Ectodermal cell (in vitro differentiated cells): ENCODE measurements at regions not wholly inside any gene's neighbourhood (a gene's known extent, or its start where the extent isn't known, plus 50 kb on each side); places are given as distances from the start of the nearest gene placed in this dataset.

ENCODE experiments used
- H3K27ac ChIP-seq: 2 replicates; pipeline ENCODE4 v1.7.0; 2013; ENCODE audit warnings: mild to moderate bottlenecking, low read depth, low read length; ENCODE audit not compliant: insufficient read depth, poor library complexity, severe bottlenecking
- H3K27me3 ChIP-seq: 2 replicates; pipeline ENCODE4 v1.7.0; 2013; ENCODE audit warnings: mild to moderate bottlenecking, low read length; ENCODE audit not compliant: insufficient read depth, control insufficient read depth, poor library complexity, severe bottlenecking
- H3K36me3 ChIP-seq: one replicate; pipeline ENCODE4 v1.7.0; 2013; ENCODE audit warnings: low read length; ENCODE audit not compliant: control insufficient read depth, insufficient read depth
- H3K4me1 ChIP-seq: one replicate; pipeline ENCODE4 v1.7.0; 2013; ENCODE audit warnings: low read length; ENCODE audit not compliant: control insufficient read depth, insufficient read depth
- H3K4me3 ChIP-seq: 2 replicates; pipeline ENCODE4 v1.7.0; 2013; ENCODE audit warnings: low read depth, low read length, control low read depth; ENCODE audit not compliant: insufficient read depth
- H3K9me3 ChIP-seq: 2 replicates; pipeline ENCODE4 v1.7.0; 2013; ENCODE audit warnings: mild to moderate bottlenecking, low read length, moderate library complexity; ENCODE audit not compliant: control insufficient read depth
- WGBS, 2 experiments: methylation state at CpG; one replicate each; pipeline ENCODE4 v1.1.7; 2013; ENCODE audit warnings: missing lambda C conversion rate in 2 of 2; 5-methylcytosine and 5-hydroxymethylcytosine counted together

- Histone ChIP-seq H3K27me3 (no peaks in the 10 kb centered on the region), H3K9me3 (no peaks in the 10 kb centered on the region), H3K27ac (no peak overlapping the region), H3K4me1 (no peaks in the 10 kb centered on the region), H3K4me3 (no peak overlapping the region), H3K36me3 (no peaks in the 10 kb centered on the region)
- WGBS, 2 experiments = 76 to 79% methylated on average over 1 of the region's 1 CpG
Measured at GRCh38 chr7:153383781-153384180, 624.2 kb downstream of the ACTR3B start.

DNA sequence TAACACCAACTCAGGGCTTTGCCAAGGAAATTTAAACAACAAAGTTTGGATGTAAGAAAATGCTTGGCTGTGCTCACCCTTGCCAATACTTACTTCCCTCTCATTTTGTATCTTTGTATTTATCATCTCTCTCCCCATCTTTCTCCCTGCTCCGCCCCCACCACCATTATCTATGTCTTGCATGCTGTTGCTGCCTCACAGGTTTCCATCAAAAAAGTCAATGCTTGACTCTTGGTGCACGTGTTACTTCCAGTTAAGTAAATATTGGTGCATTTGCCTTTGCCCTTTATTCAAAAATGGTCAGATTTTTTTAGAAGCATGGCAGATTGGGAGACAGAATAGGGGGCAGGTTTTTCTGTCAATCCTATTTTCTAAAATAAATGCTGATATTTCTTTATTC, 626.0 kb downstream of the ACTR3B start:
- Histone ChIP-seq H3K27ac (no peak overlapping the region), H3K36me3 (no peaks in the 10 kb centered on the region), H3K4me3 (no peak overlapping the region), H3K9me3 (no peaks in the 10 kb centered on the region), H3K27me3 (no peaks in the 10 kb centered on the region), H3K4me1 (no peaks in the 10 kb centered on the region)
- WGBS, 2 experiments = 40 to 62% methylated on average over 1 of the region's 2 CpGs

GRCh38 chr7:153386556-153386955, 627.0 kb downstream of the ACTR3B start:
- 62 to 65% methylated on average over 9 to 10 of the region's 10 CpGs for WGBS, 2 experiments
- peaks cover 2% of the 10 kb centered on the region for H3K9me3 ChIP-seq
- H3K4me1 ChIP-seq = no peaks in the 10 kb centered on the region
- no peaks in the 10 kb centered on the region for H3K36me3 ChIP-seq
- H3K27me3 ChIP-seq = no peaks in the 10 kb centered on the region
- H3K4me3 ChIP-seq = no peak overlapping the region
- H3K27ac ChIP-seq = no peak overlapping the region

GRCh38 chr7:153388611-153389010, 629.1 kb downstream of the ACTR3B start:
- H3K4me1 ChIP-seq = no peaks in the 10 kb centered on the region
- peaks cover 4% of the 10 kb centered on the region for H3K9me3 ChIP-seq
- H3K36me3 ChIP-seq = no peaks in the 10 kb centered on the region
- no peak overlapping the region for H3K27ac ChIP-seq
- H3K27me3 ChIP-seq = no peaks in the 10 kb centered on the region
- H3K4me3 ChIP-seq = no peak overlapping the region

DNA sequence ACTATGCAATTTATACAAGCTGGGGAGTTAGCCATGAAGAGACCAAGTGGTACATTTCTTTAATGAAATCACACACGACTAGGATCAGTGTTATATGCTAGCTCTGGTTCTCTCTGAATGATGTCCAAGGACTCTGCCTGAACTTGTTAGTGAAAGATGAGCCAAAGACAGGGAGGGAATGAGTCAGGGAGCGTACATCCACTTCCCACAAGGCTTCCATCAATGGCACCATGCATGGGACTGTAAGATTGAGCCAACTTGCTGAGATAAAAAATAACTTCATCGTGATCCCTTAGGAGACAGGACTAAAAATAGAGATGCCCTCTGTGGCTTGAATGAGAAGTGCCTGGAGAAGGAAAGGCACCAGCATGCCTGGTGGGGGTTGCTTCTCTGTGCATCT, 629.7 kb downstream of the ACTR3B start:
- Histone ChIP-seq H3K9me3 (peaks cover 6% of the 10 kb centered on the region), H3K4me1 (no peaks in the 10 kb centered on the region), H3K36me3 (no peaks in the 10 kb centered on the region), H3K27me3 (no peaks in the 10 kb centered on the region), H3K4me3 (no peak overlapping the region), H3K27ac (no peak overlapping the region)
- WGBS, 2 experiments = 73 to 76% methylated on average over 3 of the region's 3 CpGs

- Histone ChIP-seq H3K4me1 (no peaks in the 10 kb centered on the region), H3K27ac (no peak overlapping the region), H3K9me3 (peaks cover 6% of the 10 kb centered on the region), H3K36me3 (no peaks in the 10 kb centered on the region), H3K4me3 (no peak overlapping the region), H3K27me3 (no peaks in the 10 kb centered on the region)
- 38 to 48% methylated on average over 2 of the region's 2 CpGs for WGBS, 2 experiments
Measured at GRCh38 chr7:153390955-153391354, 631.4 kb downstream of the ACTR3B start.

DNA sequence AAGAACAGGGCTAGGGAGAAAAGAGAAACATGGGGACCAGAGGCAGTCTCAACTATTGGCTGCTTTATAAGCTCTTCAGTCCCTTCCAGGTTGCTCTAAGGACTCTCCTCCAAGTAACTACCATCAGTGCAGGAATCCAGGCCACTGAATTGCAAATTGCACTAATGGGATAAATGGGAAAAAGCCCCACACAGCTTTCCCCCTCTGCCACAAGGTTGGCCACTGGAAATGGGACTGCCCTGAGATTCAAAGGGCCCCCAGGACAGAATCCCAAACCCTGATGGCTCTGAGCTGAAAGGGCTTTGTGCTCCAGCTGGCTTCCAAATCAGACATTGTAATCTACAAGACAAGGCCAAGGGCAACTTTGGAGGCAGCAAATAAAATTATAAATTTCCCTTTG, 633.2 kb downstream of the ACTR3B start:
- Histone ChIP-seq H3K36me3 (no peaks in the 10 kb centered on the region), H3K27me3 (no peaks in the 10 kb centered on the region), H3K27ac (no peak overlapping the region), H3K4me1 (no peaks in the 10 kb centered on the region), H3K4me3 (no peak overlapping the region), H3K9me3 (peaks cover 6% of the 10 kb centered on the region)

GRCh38 chr7:153393666-153394065, 634.1 kb downstream of the ACTR3B start:
- peaks cover 6% of the 10 kb centered on the region for H3K9me3 ChIP-seq
- no peaks in the 10 kb centered on the region for H3K36me3 ChIP-seq
- H3K4me3 ChIP-seq = no peak overlapping the region
- no peaks in the 10 kb centered on the region for H3K4me1 ChIP-seq
- H3K27ac ChIP-seq = no peak overlapping the region
- 90 to 96% methylated on average over 2 to 3 of the region's 3 CpGs for WGBS, 2 experiments
- no peaks in the 10 kb centered on the region for H3K27me3 ChIP-seq

DNA sequence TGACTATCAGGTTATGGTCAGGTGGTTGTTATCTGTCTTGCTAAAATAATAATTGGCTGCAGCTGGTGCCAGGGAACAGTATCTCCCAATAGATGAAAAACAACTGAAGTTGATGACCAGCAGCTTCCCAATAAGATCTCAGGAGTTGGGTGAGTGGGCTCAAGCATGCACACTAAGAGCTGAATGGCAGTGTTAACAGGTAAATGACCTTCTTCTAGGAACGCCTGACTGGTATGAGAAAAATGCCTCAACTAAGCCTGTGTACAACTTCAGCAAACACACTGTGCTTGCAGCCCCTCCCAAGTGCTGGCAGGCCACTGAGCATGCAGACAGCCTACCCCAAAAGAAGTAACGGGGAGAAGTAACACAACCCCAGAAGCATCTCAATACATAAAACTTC, 636.9 kb downstream of the ACTR3B start:
- no peaks in the 10 kb centered on the region for H3K36me3 ChIP-seq
- peaks cover 5% of the 10 kb centered on the region for H3K9me3 ChIP-seq
- WGBS, 2 experiments = 78 to 81% methylated on average over 2 of the region's 2 CpGs
- no peak overlapping the region for H3K27ac ChIP-seq
- no peaks in the 10 kb centered on the region for H3K27me3 ChIP-seq
- H3K4me1 ChIP-seq = no peaks in the 10 kb centered on the region
- no peak overlapping the region for H3K4me3 ChIP-seq

DNA sequence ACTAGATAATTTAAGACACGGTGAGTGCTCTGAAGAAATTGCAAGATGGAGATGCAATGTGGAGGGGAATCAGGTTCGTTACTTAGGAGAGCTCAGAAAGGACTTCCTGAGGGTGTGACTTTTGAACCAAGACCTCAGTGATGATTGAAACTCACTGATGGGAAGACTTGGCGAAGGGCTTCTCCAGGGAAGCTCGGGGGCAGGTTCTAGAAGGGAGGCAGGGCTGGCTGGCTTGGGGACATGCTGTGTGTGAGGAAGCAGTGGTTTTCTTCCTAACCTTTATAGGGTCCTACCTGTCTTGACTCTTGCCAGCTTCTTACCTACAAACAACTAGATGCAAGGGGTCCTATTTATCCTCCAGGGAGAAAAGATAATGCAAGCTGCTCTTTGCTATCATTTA, 637.9 kb downstream of the ACTR3B start:
- no peaks in the 10 kb centered on the region for H3K36me3 ChIP-seq
- H3K4me1 ChIP-seq = no peaks in the 10 kb centered on the region
- H3K27ac ChIP-seq = no peak overlapping the region
- WGBS, 2 experiments = 72 to 73% methylated on average over 4 of the region's 4 CpGs
- H3K9me3 ChIP-seq = peaks cover 3% of the 10 kb centered on the region
- no peaks in the 10 kb centered on the region for H3K27me3 ChIP-seq
- no peak overlapping the region for H3K4me3 ChIP-seq

- Histone ChIP-seq H3K9me3 (peaks cover 3% of the 10 kb centered on the region), H3K4me1 (no peaks in the 10 kb centered on the region), H3K27ac (no peak overlapping the region), H3K4me3 (no peak overlapping the region), H3K27me3 (no peaks in the 10 kb centered on the region), H3K36me3 (no peaks in the 10 kb centered on the region)
- 83 to 88% methylated on average over 3 of the region's 3 CpGs for WGBS, 2 experiments
Measured at GRCh38 chr7:153397906-153398305, 638.4 kb downstream of the ACTR3B start.
